RPMI8226 (cell line): ENCODE measurements at regions not wholly inside any gene's neighbourhood (a gene's known extent, or its start where the extent isn't known, plus 50 kb on each side); places are given as distances from the start of the nearest gene placed in this dataset.
"Not testable (repeated sequence)": the region's sequence is repeated elsewhere in the genome, so short reads cannot be mapped to it uniquely, and the experiment has no call there.

Experiments used
- DNase-seq: peaks from one replicate; pipeline ENCODE4 v3.0.0-alpha.2; 2015

- DNase-seq: no peak
These were observed 80.7 kb downstream of the C9orf152 start for GRCh38 chr9:110126986-110127864.

- DNase-seq: no peak
These were observed 79.2 kb downstream of the C9orf152 start for GRCh38 chr9:110128664-110129329.

- no peak for DNase-seq
These were observed 78.5 kb downstream of the C9orf152 start for GRCh38 chr9:110129425-110129824.

- no peak for DNase-seq
These were observed 77.7 kb downstream of the C9orf152 start for GRCh38 chr9:110130211-110130610.

- no peak for DNase-seq
These were observed 77.1 kb downstream of the C9orf152 start for GRCh38 chr9:110130791-110131416.

GRCh38 chr9:110131499-110131898, 76.5 kb downstream of the C9orf152 start:
- no peak for DNase-seq

GRCh38 chr9:110132531-110132930, 75.4 kb downstream of the C9orf152 start:
- not testable (repeated sequence) for DNase-seq

GRCh38 chr9:110133059-110133458, 74.9 kb downstream of the C9orf152 start:
- no peak for DNase-seq

GRCh38 chr9:110133608-110134210, 74.2 kb downstream of the C9orf152 start:
- DNase-seq: no peak

- DNase-seq: no peak
These were observed 72.1 kb downstream of the C9orf152 start for GRCh38 chr9:110135846-110136245.

- DNase-seq: no peak
These were observed 71.2 kb downstream of the C9orf152 start for GRCh38 chr9:110136802-110137201.

GRCh38 chr9:110140276-110140675, 67.7 kb downstream of the C9orf152 start:
- DNase-seq: no peak

GRCh38 chr9:110141227-110141793, 66.6 kb downstream of the C9orf152 start:
- no peak for DNase-seq

GRCh38 chr9:110142253-110142652, 65.7 kb downstream of the C9orf152 start:
- no peak for DNase-seq

- DNase-seq: no peak
These were observed 65.0 kb downstream of the C9orf152 start for GRCh38 chr9:110142868-110143481.

GRCh38 chr9:110143485-110143884, 64.5 kb downstream of the C9orf152 start:
- DNase-seq: peak; percentile 67

- DNase-seq: peak; percentile 83
These were observed 63.9 kb downstream of the C9orf152 start for GRCh38 chr9:110143950-110144545.

- DNase-seq: no peak
These were observed 61.6 kb downstream of the C9orf152 start for GRCh38 chr9:110146373-110146772.

- DNase-seq: peak; percentile 75
These were observed 59.6 kb downstream of the C9orf152 start for GRCh38 chr9:110148384-110148783.

GRCh38 chr9:110148891-110149290, 59.1 kb downstream of the C9orf152 start:
- DNase-seq: no peak
